ENCODE measurements at regions not wholly inside any gene's neighbourhood (a gene's known extent, or its start where the extent isn't known, plus 50 kb on each side); places are given as distances from the start of the nearest gene placed in this dataset.

DNA sequence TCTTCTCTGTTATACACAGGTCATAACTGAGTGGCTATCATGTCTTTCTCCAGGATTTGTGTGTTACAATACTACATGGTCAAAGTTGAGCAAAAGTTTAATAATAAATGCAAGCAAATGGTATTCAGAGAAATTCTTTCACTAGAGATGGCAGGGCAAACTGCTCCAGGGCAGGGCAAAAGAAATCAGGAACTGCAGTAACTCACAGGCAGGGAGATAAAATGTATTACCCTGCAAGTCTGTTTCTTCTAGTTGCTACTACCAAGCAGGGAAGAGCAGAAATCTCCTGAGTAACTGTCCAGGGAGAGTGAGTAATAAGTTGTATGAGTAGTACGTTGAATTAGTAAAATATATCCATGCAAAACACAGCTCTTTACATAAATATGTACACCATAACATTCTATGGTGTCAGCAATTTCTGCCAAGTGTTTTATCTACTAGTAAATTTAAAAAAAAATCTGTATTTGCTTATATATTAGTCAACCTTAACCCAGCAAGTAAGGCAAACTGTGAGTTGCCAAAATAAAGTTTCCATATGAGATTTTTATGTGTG lies 404.1 kb downstream of the ZEB2 start:
- no peak overlapping the region for H3K9ac ChIP-seq (ENCODE audit: low read length)
- H3K36me3 ChIP-seq (replicated peaks in 1 of 2; ENCODE audit: control extremely low read depth in 1 of 2, control insufficient read depth in 1 of 2, extremely low read depth in 1 of 2, insufficient read depth in 2 of 2, low read length in 1 of 2), result no peaks in the 10 kb centered on the region
- TF ChIP-seq EZH2 (IDR thresholded peaks at IDR 0.05; ENCODE audit: borderline replicate concordance, insufficient read depth, low read depth, low read length, poor library complexity, severe bottlenecking) (no peak), CTCF (IDR thresholded peaks at IDR 0.05) (no peak)
- no peak overlapping the region for H3K27ac ChIP-seq (ENCODE audit: low read length in 2 of 2)
- H2AFZ ChIP-seq (ENCODE audit: insufficient read depth, low read depth, low read length, poor library complexity, severe bottlenecking), result no peak overlapping the region
- H3K4me3 Mint-ChIP-seq, result no peak overlapping the region
- WGBS (ENCODE audit: insufficient coverage), result no CpG with 5 or more reads among the region's 1 CpG
- POLR2A ChIA-PET, result no interaction called here
- H3K27me3 Mint-ChIP-seq, result no peaks in the 10 kb centered on the region
- no peaks in the 10 kb centered on the region for H3K4me1 Mint-ChIP-seq
- CTCF ChIA-PET, result no interaction called here
- intact Hi-C loops (cut with micrococcal nuclease), result no loop called here
- no peak for DNase-seq
- no peaks in the 10 kb centered on the region for H3K9me3 ChIP-seq (ENCODE audit: control extremely low read depth in 1 of 3, control insufficient read depth in 2 of 3, insufficient read depth in 1 of 3, low read length in 2 of 3)
- ATAC-seq (ENCODE audit: low read depth), result no peak
- H3K27me3 ChIP-seq (replicated peaks in 1 of 4; ENCODE audit: control extremely low read depth in 1 of 4, control insufficient read depth in 3 of 4, insufficient read depth in 4 of 4, low read length in 3 of 4), result no peaks in the 10 kb centered on the region
- H3K4me3 ChIP-seq (ENCODE audit: control extremely low read depth in 1 of 5, extremely low read depth in 1 of 5, insufficient read depth in 1 of 5, low read depth in 2 of 5, low read length in 4 of 5), result no peak overlapping the region
- H3K4me1 ChIP-seq (ENCODE audit: control insufficient read depth in 2 of 2, insufficient read depth in 2 of 2, low read length in 2 of 2), result no peaks in the 10 kb centered on the region
- H3K27ac Mint-ChIP-seq, result no peak overlapping the region
- H3K79me2 ChIP-seq (ENCODE audit: control insufficient read depth, insufficient read depth, low read length), result no peaks in the 10 kb centered on the region
- no peak overlapping the region for H3K4me2 ChIP-seq (replicated peaks; ENCODE audit: low read depth, low read length, poor library complexity, severe bottlenecking)
- H3K9me3 Mint-ChIP-seq (ENCODE audit: insufficient read depth), result peaks cover 4% of the 10 kb centered on the region
- no peaks in the 10 kb centered on the region for H4K20me1 ChIP-seq (ENCODE audit: control insufficient read depth, insufficient read depth, low read length, poor library complexity, severe bottlenecking)

GRCh38 chr2:144114760-144115159 lies 405.2 kb downstream of the ZEB2 start:
- ATAC-seq (ENCODE audit: low read depth), result no peak
- DNase-seq, result no peak
- Histone ChIP-seq H3K27ac (ENCODE audit: low read length in 2 of 2) (no peak overlapping the region), H3K27me3 (replicated peaks in 1 of 4; ENCODE audit: control extremely low read depth in 1 of 4, control insufficient read depth in 3 of 4, insufficient read depth in 4 of 4, low read length in 3 of 4) (no peaks in the 10 kb centered on the region), H3K79me2 (ENCODE audit: control insufficient read depth, insufficient read depth, low read length) (no peaks in the 10 kb centered on the region), H3K4me2 (replicated peaks; ENCODE audit: low read depth, low read length, poor library complexity, severe bottlenecking) (no peak overlapping the region), H3K9ac (ENCODE audit: low read length) (no peak overlapping the region), H3K4me3 (ENCODE audit: control extremely low read depth in 1 of 5, extremely low read depth in 1 of 5, insufficient read depth in 1 of 5, low read depth in 2 of 5, low read length in 4 of 5) (no peak overlapping the region), H3K9me3 (ENCODE audit: control extremely low read depth in 1 of 3, control insufficient read depth in 2 of 3, insufficient read depth in 1 of 3, low read length in 2 of 3) (no peaks in the 10 kb centered on the region), H4K20me1 (ENCODE audit: control insufficient read depth, insufficient read depth, low read length, poor library complexity, severe bottlenecking) (no peaks in the 10 kb centered on the region), H2AFZ (ENCODE audit: insufficient read depth, low read depth, low read length, poor library complexity, severe bottlenecking) (no peak overlapping the region), H3K36me3 (replicated peaks in 1 of 2; ENCODE audit: control extremely low read depth in 1 of 2, control insufficient read depth in 1 of 2, extremely low read depth in 1 of 2, insufficient read depth in 2 of 2, low read length in 1 of 2) (no peaks in the 10 kb centered on the region), H3K4me1 (ENCODE audit: control insufficient read depth in 2 of 2, insufficient read depth in 2 of 2, low read length in 2 of 2) (no peaks in the 10 kb centered on the region)
- TF ChIP-seq EZH2 (IDR thresholded peaks at IDR 0.05; ENCODE audit: borderline replicate concordance, insufficient read depth, low read depth, low read length, poor library complexity, severe bottlenecking) (no peak), CTCF (IDR thresholded peaks at IDR 0.05) (no peak)
- intact Hi-C loops (cut with micrococcal nuclease), result no loop called here
- Mint-ChIP-seq H3K9me3 (ENCODE audit: insufficient read depth) (peaks cover 4% of the 10 kb centered on the region), H3K27me3 (no peaks in the 10 kb centered on the region), H3K4me1 (no peaks in the 10 kb centered on the region), H3K4me3 (no peak overlapping the region), H3K27ac (no peak overlapping the region)
- POLR2A ChIA-PET, result no interaction called here
- no CpG with 5 or more reads among the region's 1 CpG for WGBS (ENCODE audit: insufficient coverage)
- CTCF ChIA-PET, result no interaction called here
